GM23248 (cell line): ENCODE measurements at regions not wholly inside any gene's neighbourhood (a gene's known extent, or its start where the extent isn't known, plus 50 kb on each side); places are given as distances from the start of the nearest gene placed in this dataset.

Experiments
- EZH2 ChIP-seq: fragments of 200-600 bp; sonication (generic); IDR thresholded peaks from 2 replicates; pipeline ENCODE4 v1.6.1; 2018; ENCODE audit warnings: antibody characterized with exemption, mild to moderate bottlenecking; ENCODE audit not compliant: insufficient read depth, poor library complexity, severe bottlenecking
- EZH2phosphoT487 ChIP-seq: fragments of 200-600 bp; sonication (generic); IDR thresholded peaks from 2 replicates; pipeline ENCODE4 v1.6.1; 2018; ENCODE audit warnings: antibody characterized with exemption, moderate library complexity, mild to moderate bottlenecking, low read depth; ENCODE audit not compliant: insufficient read depth

DNA sequence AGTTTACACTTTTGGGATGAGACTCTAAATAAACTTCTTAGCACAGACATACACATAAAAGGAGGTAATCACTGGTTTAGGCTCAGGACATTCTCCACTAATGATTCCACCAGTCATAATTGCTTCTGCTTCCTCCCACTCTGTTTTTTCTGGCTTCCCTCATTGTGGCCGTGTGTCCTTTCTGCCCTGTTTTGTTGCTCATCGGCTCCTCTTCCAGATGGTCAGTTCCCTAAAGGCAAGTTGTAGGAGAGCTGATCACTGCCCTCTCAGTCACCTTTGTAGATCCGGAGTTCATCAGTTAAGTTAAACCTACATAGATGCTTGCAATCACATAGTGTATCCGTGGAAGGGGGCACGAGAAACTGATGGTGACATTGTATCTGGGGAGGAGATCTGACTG is 200.5 kb upstream of the ARG1 start:
- TF ChIP-seq EZH2phosphoT487 (no peak), EZH2 (no peak)
